ENCODE measurements at regions not wholly inside any gene's neighbourhood (a gene's known extent, or its start where the extent isn't known, plus 50 kb on each side); places are given as distances from the start of the nearest gene placed in this dataset.

GRCh38 chrX:125758819-125759218 is 407.3 kb downstream of the DCAF12L2 start:
- TF ChIP-seq CTCF (IDR thresholded peaks at IDR 0.05; ENCODE audit: insufficient read depth, low read depth, low read length): no peak
- no peak for TF ChIP-seq EZH2 (IDR thresholded peaks at IDR 0.05; ENCODE audit: insufficient read depth, low read length)

All from astrocyte (in vitro differentiated cells and primary cell).